Neuronal stem cell (in vitro differentiated cells): ENCODE measurements at regions not wholly inside any gene's neighbourhood (a gene's known extent, or its start where the extent isn't known, plus 50 kb on each side); places are given as distances from the start of the nearest gene placed in this dataset.

Source experiments
- DNase-seq: peaks from one replicate; pipeline ENCODE4 v3.0.0-alpha.2; 2013; ENCODE audit warnings: low spot score
- H2AFZ ChIP-seq: one replicate; pipeline ENCODE4 v1.6.1; 2013; ENCODE audit warnings: mild to moderate bottlenecking, low read length, inconsistent platforms
- H2AK5ac ChIP-seq: 2 replicates; pipeline ENCODE4 v1.6.1; 2013; ENCODE audit warnings: low read depth, mild to moderate bottlenecking, inconsistent platforms, low read length, moderate library complexity, mixed read lengths
- H2BK120ac ChIP-seq: 2 replicates; pipeline ENCODE4 v1.6.1; 2013; ENCODE audit warnings: low read depth, mild to moderate bottlenecking, inconsistent platforms, low read length, moderate library complexity, mixed read lengths
- H2BK12ac ChIP-seq: one replicate; pipeline ENCODE4 v1.6.1; 2013; ENCODE audit warnings: low read length, inconsistent platforms
- H2BK15ac ChIP-seq: 2 replicates; pipeline ENCODE4 v1.6.1; 2013; ENCODE audit warnings: mild to moderate bottlenecking, low read length, inconsistent platforms, mixed read lengths
- H2BK5ac ChIP-seq: one replicate; pipeline ENCODE4 v1.6.1; 2013; ENCODE audit warnings: inconsistent platforms, mild to moderate bottlenecking, low read length, moderate library complexity
- H3K14ac ChIP-seq: one replicate; pipeline ENCODE4 v1.6.1; 2013; ENCODE audit warnings: low read length, inconsistent platforms
- H3K18ac ChIP-seq: 2 replicates; pipeline ENCODE4 v1.6.1; 2013; ENCODE audit warnings: low read length, inconsistent platforms
- H3K23ac ChIP-seq: 2 replicates; pipeline ENCODE4 v1.6.1; 2013; ENCODE audit warnings: low read depth, mild to moderate bottlenecking, mixed read lengths, low read length, inconsistent platforms; ENCODE audit not compliant: poor library complexity
- H3K27ac ChIP-seq: replicated peaks from 3 replicates; pipeline ENCODE4 v1.5.1; 2013; ENCODE audit warnings: low read length, inconsistent platforms
- H3K27me3 ChIP-seq, 3 experiments: 2 replicates each; pipeline ENCODE4 v1.6.1; 2013; ENCODE audit warnings: low read length in 3 of 3, mild to moderate bottlenecking in 2 of 3, inconsistent platforms in 1 of 3, low read depth in 1 of 3, mixed read lengths in 1 of 3, moderate library complexity in 1 of 3; ENCODE audit not compliant: control insufficient read depth in 3 of 3, insufficient read depth in 3 of 3
- H3K36me3 ChIP-seq, 2 donors: replicated peaks in 1 of 2; 2 replicates each; pipeline ENCODE4 v1.6.1; 2013; ENCODE audit warnings: low read length in 2 of 2; ENCODE audit not compliant: control insufficient read depth in 2 of 2, insufficient read depth in 2 of 2
- H3K4ac ChIP-seq: 2 replicates; pipeline ENCODE4 v1.6.1; 2013; ENCODE audit warnings: inconsistent platforms, mild to moderate bottlenecking, low read length, moderate library complexity
- H3K4me1 ChIP-seq, 2 donors: 1 replicate in 1 of 2; 2 replicates in 1 of 2; pipeline ENCODE4 v1.6.1; 2013; ENCODE audit warnings: low read length in 2 of 2, low read depth in 1 of 2; ENCODE audit not compliant: control insufficient read depth in 2 of 2, insufficient read depth in 1 of 2
- H3K4me2 ChIP-seq: one replicate; pipeline ENCODE4 v1.6.1; 2013; ENCODE audit warnings: mild to moderate bottlenecking, low read length, inconsistent platforms; ENCODE audit not compliant: insufficient read depth, poor library complexity, severe bottlenecking
- H3K4me3 ChIP-seq, 2 donors: 2 replicates each; pipeline ENCODE4 v1.5.1; 2013; ENCODE audit warnings: low read length in 2 of 2, mild to moderate bottlenecking in 2 of 2, inconsistent platforms in 1 of 2, moderate library complexity in 1 of 2
- H3K79me1 ChIP-seq: one replicate; pipeline ENCODE4 v1.6.1; 2013; ENCODE audit warnings: low read depth, mild to moderate bottlenecking, inconsistent platforms, low read length, moderate library complexity
- H3K9ac ChIP-seq: one replicate; pipeline ENCODE4 v1.6.1; 2013; ENCODE audit warnings: mild to moderate bottlenecking, low read depth, low read length, inconsistent platforms; ENCODE audit not compliant: poor library complexity
- H3K9me3 ChIP-seq, 2 donors: replicated peaks in 1 of 2; 2 replicates each; pipeline versions ENCODE3 to v1.6.1; 2013; ENCODE audit warnings: low read length in 2 of 2, mild to moderate bottlenecking in 2 of 2, inconsistent platforms in 1 of 2, low read depth in 1 of 2, mixed read lengths in 1 of 2, moderate library complexity in 1 of 2; ENCODE audit not compliant: control insufficient read depth in 2 of 2, insufficient read depth in 1 of 2
- H4K8ac ChIP-seq: one replicate; pipeline ENCODE4 v1.6.1; 2013; ENCODE audit warnings: low read depth, mild to moderate bottlenecking, inconsistent platforms, low read length, moderate library complexity
- H4K91ac ChIP-seq: one replicate; pipeline ENCODE4 v1.6.1; 2013; ENCODE audit warnings: low read length, low read depth, mild to moderate bottlenecking, inconsistent platforms; ENCODE audit not compliant: poor library complexity
- WGBS, 2 donors: extraction: QIAGEN DNeasy Blood & Tissue Kit; methylation state at CpG; one replicate each; pipeline ENCODE4 v1.1.7; 2013; ENCODE audit warnings: missing lambda C conversion rate in 2 of 2, mixed read lengths in 1 of 2; ENCODE audit not compliant: insufficient read length in 2 of 2, insufficient replicate concordance in 1 of 2; ENCODE audit errors: extremely low coverage in 2 of 2; 5-methylcytosine and 5-hydroxymethylcytosine counted together

- H3K14ac ChIP-seq, result no peak overlapping the region
Observed at GRCh38 chr12:68479261-68479895, 131.3 kb upstream of the RAP1B start.

GRCh38 chr12:68479896-68480291, 130.8 kb upstream of the RAP1B start:
- H3K79me1 ChIP-seq, result no peaks in the 10 kb centered on the region
- H3K4me1 ChIP-seq, result peaks cover 3 to 8% of the 10 kb centered on the region in 2 donors
- H3K9ac ChIP-seq, result no peak overlapping the region
- H3K18ac ChIP-seq, result no peak overlapping the region
- H3K4me2 ChIP-seq, result no peak overlapping the region
- H2AFZ ChIP-seq, result peak overlapping the region; percentile 3
- H3K23ac ChIP-seq, result no peak overlapping the region
- peaks cover 0 to 6% of the 10 kb centered on the region in 2 donors for H3K9me3 ChIP-seq
- no peak for DNase-seq
- no peaks in the 10 kb centered on the region for H3K27me3 ChIP-seq
- H2BK120ac ChIP-seq, result no peak overlapping the region
- H2BK12ac ChIP-seq, result no peak overlapping the region
- H3K27ac ChIP-seq, result no peak overlapping the region
- H3K36me3 ChIP-seq, result no peaks in the 10 kb centered on the region
- H2AK5ac ChIP-seq, result no peak overlapping the region
- H3K4ac ChIP-seq, result no peak overlapping the region
- WGBS, 2 donors, result no CpG with 5 or more reads among the region's 2 CpGs
- H2BK15ac ChIP-seq, result no peak overlapping the region
- no peak overlapping the region for H3K14ac ChIP-seq
- no peak overlapping the region for H3K4me3 ChIP-seq
- no peak overlapping the region for H2BK5ac ChIP-seq
- H4K8ac ChIP-seq, result no peak overlapping the region
- H4K91ac ChIP-seq, result no peak overlapping the region

More at GRCh38 chr12:68479261-68479895, 131.3 kb upstream of the RAP1B start:
- no CpG with 5 or more reads among the region's 4 CpGs for WGBS, 2 donors
- no peak for DNase-seq
- Histone ChIP-seq H2AK5ac (no peak overlapping the region), H2BK15ac (no peak overlapping the region), H3K27me3 (no peaks in the 10 kb centered on the region), H3K18ac (no peak overlapping the region), H2BK5ac (no peak overlapping the region), H3K23ac (no peak overlapping the region), H3K27ac (no peak overlapping the region), H3K9me3 (peaks cover 0 to 6% of the 10 kb centered on the region in 2 donors), H2AFZ (peak overlapping the region; percentile 62), H3K4me3 (no peak overlapping the region), H2BK120ac (no peak overlapping the region), H4K91ac (no peak overlapping the region), H3K9ac (no peak overlapping the region), H3K79me1 (no peaks in the 10 kb centered on the region), H3K4me2 (no peak overlapping the region), H4K8ac (no peak overlapping the region), H3K4me1 (peaks cover 3 to 8% of the 10 kb centered on the region in 2 donors), H3K4ac (no peak overlapping the region), H2BK12ac (no peak overlapping the region), H3K36me3 (no peaks in the 10 kb centered on the region)

GRCh38 chr12:68480526-68480925, 130.2 kb upstream of the RAP1B start:
- Histone ChIP-seq H3K79me1 (no peaks in the 10 kb centered on the region), H2BK5ac (no peak overlapping the region), H3K9ac (no peak overlapping the region), H4K91ac (no peak overlapping the region), H3K14ac (no peak overlapping the region), H2BK12ac (no peak overlapping the region), H3K27ac (no peak overlapping the region), H3K23ac (no peak overlapping the region), H2BK15ac (no peak overlapping the region), H3K9me3 (peaks cover 0 to 6% of the 10 kb centered on the region in 2 donors), H3K4ac (no peak overlapping the region), H3K27me3 (no peaks in the 10 kb centered on the region), H3K4me1 (peaks cover 3 to 8% of the 10 kb centered on the region in 2 donors), H3K36me3 (no peaks in the 10 kb centered on the region), H2BK120ac (no peak overlapping the region), H3K18ac (no peak overlapping the region), H2AFZ (no peak overlapping the region), H2AK5ac (no peak overlapping the region), H3K4me2 (no peak overlapping the region), H3K4me3 (no peak overlapping the region), H4K8ac (no peak overlapping the region)
- no peak for DNase-seq

GRCh38 chr12:68481181-68481941, 129.3 kb upstream of the RAP1B start:
- Histone ChIP-seq H4K91ac (no peak overlapping the region), H3K14ac (no peak overlapping the region), H3K4ac (no peak overlapping the region), H2AFZ (no peak overlapping the region), H2BK12ac (no peak overlapping the region), H3K9me3 (peaks cover 0 to 6% of the 10 kb centered on the region in 2 donors), H3K4me1 (peaks cover 3 to 8% of the 10 kb centered on the region in 2 donors), H3K27ac (no peak overlapping the region), H3K79me1 (no peaks in the 10 kb centered on the region), H2BK120ac (no peak overlapping the region), H3K4me3 (no peak overlapping the region), H3K23ac (no peak overlapping the region), H3K4me2 (no peak overlapping the region), H2BK15ac (no peak overlapping the region), H2BK5ac (no peak overlapping the region), H3K9ac (no peak overlapping the region), H4K8ac (no peak overlapping the region), H3K36me3 (no peaks in the 10 kb centered on the region), H3K27me3 (no peaks in the 10 kb centered on the region), H2AK5ac (no peak overlapping the region), H3K18ac (no peak overlapping the region)
- no CpG with 5 or more reads among the region's 7 CpGs for WGBS, 2 donors
- no peak for DNase-seq
